ENCODE measurements at regions not wholly inside any gene's neighbourhood (a gene's known extent, or its start where the extent isn't known, plus 50 kb on each side); places are given as distances from the start of the nearest gene placed in this dataset.

GRCh38 chr12:13839365-13840336 lies 141.8 kb downstream of the GRIN2B start:
- TF ChIP-seq RAD21 (IDR thresholded peaks at IDR 0.05; ENCODE audit: low read length) = no peak
- TF ChIP-seq TAF1 (IDR thresholded peaks at IDR 0.05; ENCODE audit: borderline replicate concordance, low read depth, low read length) = no peak
- no peak for TF ChIP-seq RFX5 (IDR thresholded peaks at IDR 0.05; ENCODE audit: low read length)
- TF ChIP-seq EP300 (IDR thresholded peaks at IDR 0.05; ENCODE audit: borderline replicate concordance in 1 of 2, low read depth in 1 of 2, low read length in 1 of 2) = no peak

Measured in SK-N-SH (cell line).